IMR-90 (cell line): ENCODE measurements at regions not wholly inside any gene's neighbourhood (a gene's known extent, or its start where the extent isn't known, plus 50 kb on each side); places are given as distances from the start of the nearest gene placed in this dataset.

ENCODE experiments used
- CTCF ChIP-seq: conservative IDR thresholded peaks from 2 replicates; pipeline ENCODE4 v1.5.1; 2012; ENCODE audit warnings: mild to moderate bottlenecking, low read depth, low read length, improper control_type of control experiment
- FOS ChIP-seq: fragments of 150-350 bp; IDR thresholded peaks from 2 replicates; pipeline ENCODE4 v1.6.1; 2016; ENCODE audit warnings: low read depth, low read length
- MXI1 ChIP-seq: IDR thresholded peaks from 2 replicates; pipeline ENCODE4 v1.6.1; 2012; ENCODE audit warnings: low read depth, mild to moderate bottlenecking, low read length, moderate library complexity, borderline replicate concordance
- POLR2A ChIP-seq: IDR thresholded peaks from 2 replicates; pipeline ENCODE4 v1.6.1; 2012; ENCODE audit warnings: mild to moderate bottlenecking, low read depth, low read length
- RCOR1 ChIP-seq: IDR thresholded peaks from 2 replicates; pipeline ENCODE4 v1.6.1; 2012; ENCODE audit warnings: mild to moderate bottlenecking, low read length, improper control_type of control experiment; ENCODE audit not compliant: insufficient replicate concordance
- SMC3 ChIP-seq: fragments of 150-350 bp; IDR thresholded peaks from 2 replicates; pipeline ENCODE4 v1.6.1; 2016; ENCODE audit warnings: low read depth, mild to moderate bottlenecking, antibody characterized with exemption, low read length, moderate library complexity
- TF ChIP-seq, protein P1 (sequence below): fragments of 150-350 bp; IDR thresholded peaks from 2 replicates; pipeline ENCODE4 v1.6.1; 2017; ENCODE audit warnings: mild to moderate bottlenecking, antibody characterized with exemption, low read length, low read depth

DNA sequence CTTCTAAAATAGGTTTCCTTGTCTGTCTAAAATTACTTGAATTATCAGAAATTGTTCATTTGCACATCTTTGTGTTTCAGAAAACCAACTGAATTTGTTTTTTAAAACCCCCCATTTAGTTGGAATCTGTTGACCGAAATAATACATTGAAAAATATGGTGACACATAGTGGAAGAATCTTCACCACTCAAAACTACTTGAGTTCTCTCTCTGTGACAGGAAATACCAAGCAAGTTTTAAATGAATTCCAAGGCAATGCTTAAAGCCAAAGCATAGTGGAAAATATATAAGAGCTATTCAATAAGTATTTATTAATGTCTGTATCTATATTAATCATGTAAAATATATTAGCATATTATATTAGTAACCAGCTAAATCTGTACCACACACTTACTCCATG, 224.9 kb upstream of the COL8A1 start:
- TF ChIP-seq CTCF (no peak), RCOR1 (no peak), POLR2A (no peak), FOS (no peak), SMC3 (no peak), MXI1 (no peak)
- TF ChIP-seq, protein P1, sequence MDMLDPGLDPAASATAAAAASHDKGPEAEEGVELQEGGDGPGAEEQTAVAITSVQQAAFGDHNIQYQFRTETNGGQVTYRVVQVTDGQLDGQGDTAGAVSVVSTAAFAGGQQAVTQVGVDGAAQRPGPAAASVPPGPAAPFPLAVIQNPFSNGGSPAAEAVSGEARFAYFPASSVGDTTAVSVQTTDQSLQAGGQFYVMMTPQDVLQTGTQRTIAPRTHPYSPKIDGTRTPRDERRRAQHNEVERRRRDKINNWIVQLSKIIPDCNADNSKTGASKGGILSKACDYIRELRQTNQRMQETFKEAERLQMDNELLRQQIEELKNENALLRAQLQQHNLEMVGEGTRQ = no peak
